GM12874 (cell line): ENCODE measurements at regions not wholly inside any gene's neighbourhood (a gene's known extent, or its start where the extent isn't known, plus 50 kb on each side); places are given as distances from the start of the nearest gene placed in this dataset.

Experiments used
- TF ChIP-seq, protein P1 (sequence below): IDR thresholded peaks from 2 replicates; pipeline ENCODE4 v1.5.1; 2011; ENCODE audit warnings: low read depth, mild to moderate bottlenecking, control low read depth, low read length, moderate library complexity; ENCODE audit not compliant: insufficient read depth

DNA sequence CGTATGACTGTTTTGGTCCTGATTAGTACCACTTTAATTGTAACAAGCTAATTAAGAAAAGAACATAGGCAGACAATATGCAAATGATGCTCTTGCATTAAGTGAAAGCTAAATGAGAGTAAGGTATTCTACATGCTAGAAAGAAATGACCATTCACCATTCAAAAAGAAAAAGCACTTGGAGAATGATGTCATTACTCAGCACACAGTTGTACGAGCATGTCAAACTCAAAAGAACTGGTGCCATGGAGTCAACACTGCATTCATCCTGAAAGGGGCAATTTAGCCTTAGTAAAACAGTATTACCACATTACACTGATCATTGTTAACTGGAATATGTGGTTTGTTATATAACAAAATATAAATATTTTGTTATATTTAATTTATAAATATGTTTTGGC lies 136.2 kb upstream of the CTTNBP2 start:
- TF ChIP-seq, protein P1, sequence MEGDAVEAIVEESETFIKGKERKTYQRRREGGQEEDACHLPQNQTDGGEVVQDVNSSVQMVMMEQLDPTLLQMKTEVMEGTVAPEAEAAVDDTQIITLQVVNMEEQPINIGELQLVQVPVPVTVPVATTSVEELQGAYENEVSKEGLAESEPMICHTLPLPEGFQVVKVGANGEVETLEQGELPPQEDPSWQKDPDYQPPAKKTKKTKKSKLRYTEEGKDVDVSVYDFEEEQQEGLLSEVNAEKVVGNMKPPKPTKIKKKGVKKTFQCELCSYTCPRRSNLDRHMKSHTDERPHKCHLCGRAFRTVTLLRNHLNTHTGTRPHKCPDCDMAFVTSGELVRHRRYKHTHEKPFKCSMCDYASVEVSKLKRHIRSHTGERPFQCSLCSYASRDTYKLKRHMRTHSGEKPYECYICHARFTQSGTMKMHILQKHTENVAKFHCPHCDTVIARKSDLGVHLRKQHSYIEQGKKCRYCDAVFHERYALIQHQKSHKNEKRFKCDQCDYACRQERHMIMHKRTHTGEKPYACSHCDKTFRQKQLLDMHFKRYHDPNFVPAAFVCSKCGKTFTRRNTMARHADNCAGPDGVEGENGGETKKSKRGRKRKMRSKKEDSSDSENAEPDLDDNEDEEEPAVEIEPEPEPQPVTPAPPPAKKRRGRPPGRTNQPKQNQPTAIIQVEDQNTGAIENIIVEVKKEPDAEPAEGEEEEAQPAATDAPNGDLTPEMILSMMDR = no peak

DNA sequence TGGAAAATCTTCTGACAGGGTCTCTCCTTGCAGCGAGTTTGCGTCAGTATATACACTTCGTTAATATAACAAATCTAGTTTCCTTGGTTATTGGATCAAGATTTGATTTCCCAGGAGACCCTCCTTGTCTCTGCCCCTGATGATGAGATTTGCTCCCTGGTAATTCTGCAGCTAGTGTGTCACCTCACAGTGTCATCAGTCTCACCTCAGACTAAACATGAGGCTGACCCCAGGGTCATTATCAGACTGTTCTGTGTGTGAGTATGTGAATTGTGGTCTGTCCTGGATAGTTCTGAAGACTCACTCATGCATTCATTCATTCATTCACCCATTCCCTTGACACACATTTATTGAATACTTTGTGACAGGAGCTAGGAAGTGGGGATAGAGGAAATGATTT lies 138.4 kb upstream of the CTTNBP2 start:
- TF ChIP-seq, protein P1 = no peak

DNA sequence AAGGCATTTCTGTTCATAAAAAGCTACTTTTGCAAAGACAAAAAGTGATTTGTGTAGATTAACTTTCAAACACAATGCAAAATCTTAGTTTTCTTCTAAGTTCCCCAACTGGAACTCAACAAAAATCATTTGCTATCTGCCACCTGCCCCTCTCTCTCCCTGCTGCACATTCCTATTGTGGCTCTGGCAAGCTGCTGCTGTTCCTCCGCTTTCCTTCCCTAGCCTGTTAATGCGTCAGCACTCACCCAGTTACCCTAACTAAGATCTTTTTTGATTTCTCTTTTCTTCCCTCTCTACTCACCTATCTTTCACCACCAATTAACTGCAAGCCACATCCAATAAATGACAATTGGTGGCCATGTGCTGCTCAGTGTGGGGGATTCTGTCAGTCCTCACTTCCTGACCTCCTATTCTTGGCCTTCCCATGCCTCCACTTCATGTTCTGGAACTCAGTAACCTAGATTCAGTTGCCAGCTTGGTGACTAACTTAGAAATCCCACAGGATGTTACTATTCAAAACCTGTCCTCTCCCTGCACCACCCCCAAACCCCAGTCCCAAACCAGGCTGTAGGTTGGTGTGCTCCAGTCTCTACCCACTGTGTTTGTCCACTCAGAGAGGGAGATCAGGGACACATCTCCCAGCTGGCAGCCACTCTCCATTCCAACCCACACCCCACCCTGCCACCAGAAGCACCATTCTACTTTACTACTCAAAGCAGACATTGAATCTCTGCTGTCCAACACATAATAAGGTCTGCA lies 140.2 kb upstream of the CTTNBP2 start:
- TF ChIP-seq, protein P1 = no peak

DNA sequence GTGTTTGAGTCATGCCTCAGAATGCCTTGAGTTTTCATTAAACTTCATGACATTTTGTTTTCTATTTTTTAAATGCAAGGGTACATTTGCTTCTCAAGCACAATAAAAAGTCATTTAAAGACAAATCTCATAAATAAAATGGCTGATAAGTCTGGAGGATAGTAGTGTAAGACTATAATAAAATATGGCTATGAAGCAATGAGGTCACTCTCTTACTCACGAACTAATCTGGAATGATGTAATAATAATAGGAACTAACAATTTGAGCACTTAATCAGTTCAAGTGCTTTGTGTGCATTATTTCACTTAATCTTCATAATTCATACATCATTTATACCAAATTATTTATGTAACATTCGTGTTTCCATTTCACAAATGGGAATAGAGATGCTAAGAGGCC lies 149.3 kb upstream of the CTTNBP2 start:
- TF ChIP-seq, protein P1 = no peak

DNA sequence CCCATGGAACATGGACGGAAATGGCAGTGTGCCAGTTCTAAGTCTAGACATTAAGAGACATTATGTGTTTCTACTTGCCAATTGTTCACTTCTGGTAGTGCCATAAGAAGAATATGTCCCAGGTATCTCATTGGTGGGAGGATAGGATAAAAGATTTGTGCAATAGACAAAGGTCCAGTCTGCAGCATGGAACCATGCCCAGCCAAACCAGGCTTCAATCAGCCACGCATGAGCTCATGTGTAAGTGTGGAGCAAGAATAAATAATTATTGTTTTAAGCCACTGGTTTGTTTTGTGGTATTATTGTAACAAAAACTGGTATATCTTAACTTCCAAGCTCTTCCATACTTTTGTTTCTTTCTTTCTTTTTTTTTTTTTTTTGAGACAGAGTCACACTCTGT lies 153.6 kb upstream of the CTTNBP2 start:
- TF ChIP-seq, protein P1 = no peak

DNA sequence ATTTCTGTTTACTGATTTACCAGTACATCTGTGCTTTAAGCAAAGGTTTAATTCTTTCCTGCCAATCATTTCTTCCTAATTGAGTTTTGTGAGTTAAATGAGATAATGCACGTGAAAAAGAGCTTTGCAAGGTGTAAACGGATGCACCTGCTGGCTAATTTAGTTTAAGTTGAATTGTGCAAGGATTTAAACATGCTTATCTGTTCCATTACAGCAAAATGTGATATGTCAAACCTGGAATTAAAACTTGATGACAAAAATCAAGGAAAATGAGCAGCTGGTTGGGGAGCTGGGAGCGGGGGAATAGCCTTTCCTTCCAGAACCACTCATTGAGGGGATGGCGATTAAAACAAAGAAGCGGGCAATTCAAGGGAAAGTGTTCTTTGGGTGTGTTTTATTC lies 155.0 kb upstream of the CTTNBP2 start:
- TF ChIP-seq, protein P1 = no peak

DNA sequence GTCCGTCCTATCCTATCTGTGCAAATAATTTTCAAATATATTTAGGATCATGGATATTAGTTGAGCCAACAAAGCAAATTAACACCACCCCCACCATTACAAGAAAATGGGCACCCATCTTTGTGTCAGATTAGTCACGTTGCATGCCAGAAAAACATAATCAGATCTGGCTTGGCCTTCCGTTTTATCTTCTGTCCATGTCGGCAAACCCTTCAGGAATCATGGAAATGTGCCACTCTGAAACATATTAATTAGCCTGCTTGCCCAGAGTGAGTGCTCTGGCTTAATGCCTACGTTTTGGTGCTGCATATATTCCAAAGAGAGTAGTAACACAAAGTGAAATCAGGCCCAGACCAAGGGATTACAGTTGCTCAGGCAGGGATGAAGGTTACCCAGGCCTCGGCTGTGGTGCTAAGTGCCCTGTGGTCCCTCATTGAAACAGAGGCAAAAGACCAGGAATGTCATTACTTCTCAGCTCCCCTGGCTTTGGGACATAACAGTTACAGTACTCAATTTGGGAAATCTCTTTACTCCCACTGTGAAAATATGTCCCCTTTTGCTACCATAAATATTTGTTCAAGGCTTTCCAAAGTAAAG lies 154.0 kb upstream of the LSM8 start:
- TF ChIP-seq, protein P1 = no peak
